Fibroblast of lung (primary cell): ENCODE measurements at regions not wholly inside any gene's neighbourhood (a gene's known extent, or its start where the extent isn't known, plus 50 kb on each side); places are given as distances from the start of the nearest gene placed in this dataset.

Experiments
- DNase-seq, 2 donors: peaks; one replicate each; pipeline versions ENCODE4 v3.0.0 to v3.0.0-alpha.2; 2010; ENCODE audit warnings: low read depth in 2 of 2
- H2AFZ ChIP-seq: 2 replicates; pipeline ENCODE4 v1.5.1; 2012; ENCODE audit warnings: low read length, control low read depth, inconsistent platforms
- H3K27ac ChIP-seq: 2 replicates; pipeline ENCODE4 v1.5.1; 2011; ENCODE audit warnings: low read length, control low read depth; ENCODE audit not compliant: insufficient read depth
- H3K27me3 ChIP-seq: 2 replicates; pipeline ENCODE4 v1.5.1; 2011; ENCODE audit warnings: mild to moderate bottlenecking, low read length; ENCODE audit not compliant: control insufficient read depth, insufficient read depth
- H3K36me3 ChIP-seq: 2 replicates; pipeline ENCODE4 v1.5.1; 2011; ENCODE audit warnings: low read length; ENCODE audit not compliant: control insufficient read depth, insufficient read depth
- H3K4me1 ChIP-seq: 2 replicates; pipeline ENCODE4 v1.5.1; 2011; ENCODE audit warnings: low read length; ENCODE audit not compliant: control insufficient read depth, insufficient read depth; ENCODE audit errors: extremely low read depth
- H3K4me2 ChIP-seq: 2 replicates; pipeline ENCODE4 v1.5.1; 2011; ENCODE audit warnings: low read length, control low read depth; ENCODE audit not compliant: insufficient read depth; ENCODE audit errors: extremely low read depth
- H3K4me3 ChIP-seq, 4 experiments: fragments of 200-600 bp in 1 of 4; sonication (generic) in 1 of 4; replicated peaks in 1 of 4; 2 replicates each; pipeline ENCODE4 v1.5.1; 2011 to 2016; ENCODE audit warnings: low read length in 4 of 4, low read depth in 3 of 4, mild to moderate bottlenecking in 3 of 4, control low read depth in 2 of 4, inconsistent platforms in 1 of 4, mixed read lengths in 1 of 4; ENCODE audit not compliant: insufficient read depth in 1 of 4; ENCODE audit errors: control extremely low read depth in 1 of 4
- H3K79me2 ChIP-seq: 2 replicates; pipeline ENCODE4 v1.5.1; 2012; ENCODE audit warnings: mild to moderate bottlenecking, low read length, inconsistent platforms; ENCODE audit not compliant: control insufficient read depth, insufficient read depth
- H3K9ac ChIP-seq: 2 replicates; pipeline ENCODE4 v1.5.1; 2011; ENCODE audit warnings: mild to moderate bottlenecking, low read length, control low read depth; ENCODE audit not compliant: insufficient read depth
- H3K9me3 ChIP-seq: 2 replicates; pipeline ENCODE4 v1.5.1; 2012; ENCODE audit warnings: low read depth, low read length; ENCODE audit not compliant: control insufficient read depth, insufficient read depth
- H4K20me1 ChIP-seq: 2 replicates; pipeline ENCODE4 v1.5.1; 2011; ENCODE audit warnings: low read length; ENCODE audit not compliant: control insufficient read depth, insufficient read depth; ENCODE audit errors: extremely low read depth
- EZH2 ChIP-seq: IDR thresholded peaks from 2 replicates; pipeline ENCODE4 v1.5.1; 2012; ENCODE audit warnings: low read length, control low read depth, mild to moderate bottlenecking; ENCODE audit errors: missing control alignments
- TF ChIP-seq, protein P1 (sequence below), 2 donors: IDR thresholded peaks in 1 of 2; conservative IDR thresholded peaks in 1 of 2; 1 replicate in 1 of 2; 2 replicates in 1 of 2; pipeline ENCODE4 v1.5.1; 2011 to 2012; ENCODE audit warnings: low read length in 2 of 2, control low read depth in 1 of 2, inconsistent platforms in 1 of 2, low read depth in 1 of 2, mild to moderate bottlenecking in 1 of 2

GRCh38 chr12:78645956-78646355 is 218.6 kb upstream of the SYT1 start:
- Histone ChIP-seq H4K20me1 (no peaks in the 10 kb centered on the region), H3K79me2 (no peaks in the 10 kb centered on the region), H3K36me3 (no peaks in the 10 kb centered on the region), H3K27ac (no peak overlapping the region), H3K27me3 (no peaks in the 10 kb centered on the region), H2AFZ (no peak overlapping the region), H3K4me1 (no peaks in the 10 kb centered on the region), H3K4me3 (no peak overlapping the region), H3K9ac (no peak overlapping the region), H3K9me3 (no peaks in the 10 kb centered on the region), H3K4me2 (no peak overlapping the region)
- TF ChIP-seq, protein P1, sequence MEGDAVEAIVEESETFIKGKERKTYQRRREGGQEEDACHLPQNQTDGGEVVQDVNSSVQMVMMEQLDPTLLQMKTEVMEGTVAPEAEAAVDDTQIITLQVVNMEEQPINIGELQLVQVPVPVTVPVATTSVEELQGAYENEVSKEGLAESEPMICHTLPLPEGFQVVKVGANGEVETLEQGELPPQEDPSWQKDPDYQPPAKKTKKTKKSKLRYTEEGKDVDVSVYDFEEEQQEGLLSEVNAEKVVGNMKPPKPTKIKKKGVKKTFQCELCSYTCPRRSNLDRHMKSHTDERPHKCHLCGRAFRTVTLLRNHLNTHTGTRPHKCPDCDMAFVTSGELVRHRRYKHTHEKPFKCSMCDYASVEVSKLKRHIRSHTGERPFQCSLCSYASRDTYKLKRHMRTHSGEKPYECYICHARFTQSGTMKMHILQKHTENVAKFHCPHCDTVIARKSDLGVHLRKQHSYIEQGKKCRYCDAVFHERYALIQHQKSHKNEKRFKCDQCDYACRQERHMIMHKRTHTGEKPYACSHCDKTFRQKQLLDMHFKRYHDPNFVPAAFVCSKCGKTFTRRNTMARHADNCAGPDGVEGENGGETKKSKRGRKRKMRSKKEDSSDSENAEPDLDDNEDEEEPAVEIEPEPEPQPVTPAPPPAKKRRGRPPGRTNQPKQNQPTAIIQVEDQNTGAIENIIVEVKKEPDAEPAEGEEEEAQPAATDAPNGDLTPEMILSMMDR (conservative IDR thresholded peaks at IDR 0.05 in 1 of 2, IDR thresholded peaks at IDR 0.05 in 1 of 2; ENCODE audit: low read depth in 1 of 2, low read length in 2 of 2): no peak
- no peak for TF ChIP-seq EZH2
- peak in 1 of 2 donors; percentile 13 for DNase-seq

GRCh38 chr12:78651755-78652154 is 212.8 kb upstream of the SYT1 start:
- DNase-seq: peak in 1 of 2 donors; percentile 38
- Histone ChIP-seq H3K27ac (no peak overlapping the region), H3K79me2 (no peaks in the 10 kb centered on the region), H3K9me3 (no peaks in the 10 kb centered on the region), H3K4me1 (no peaks in the 10 kb centered on the region), H3K4me2 (no peak overlapping the region), H4K20me1 (no peaks in the 10 kb centered on the region), H3K27me3 (no peaks in the 10 kb centered on the region), H2AFZ (no peak overlapping the region), H3K9ac (no peak overlapping the region), H3K4me3 (no peak overlapping the region), H3K36me3 (no peaks in the 10 kb centered on the region)
- TF ChIP-seq, protein P1 (conservative IDR thresholded peaks at IDR 0.05 in 1 of 2, IDR thresholded peaks at IDR 0.05 in 1 of 2; ENCODE audit: low read depth in 1 of 2, low read length in 2 of 2): no peak
- TF ChIP-seq EZH2: no peak

- Histone ChIP-seq H3K9ac (no peak overlapping the region), H3K9me3 (no peaks in the 10 kb centered on the region), H3K79me2 (no peaks in the 10 kb centered on the region), H3K4me3 (no peak overlapping the region), H3K4me2 (no peak overlapping the region), H3K36me3 (no peaks in the 10 kb centered on the region), H3K4me1 (no peaks in the 10 kb centered on the region), H3K27me3 (no peaks in the 10 kb centered on the region), H3K27ac (no peak overlapping the region), H2AFZ (no peak overlapping the region), H4K20me1 (no peaks in the 10 kb centered on the region)
- TF ChIP-seq, protein P1 (conservative IDR thresholded peaks at IDR 0.05 in 1 of 2, IDR thresholded peaks at IDR 0.05 in 1 of 2; ENCODE audit: low read depth in 1 of 2, low read length in 2 of 2): no peak
- TF ChIP-seq EZH2: no peak
- no peak for DNase-seq
These were observed 198.0 kb upstream of the SYT1 start for GRCh38 chr12:78666584-78666983.
